ENCODE measurements at regions not wholly inside any gene's neighbourhood (a gene's known extent, or its start where the extent isn't known, plus 50 kb on each side); places are given as distances from the start of the nearest gene placed in this dataset.
"Not testable (repeated sequence)": the region's sequence is repeated elsewhere in the genome, so short reads cannot be mapped to it uniquely, and the experiment has no call there.

- DNase-seq (ENCODE audit: extremely low read depth in 1 of 11, low read depth in 9 of 11, low spot score in 4 of 11): peak in 1 of 11 donors; percentile 2
Observed at GRCh38 chr3:40689837-40690236, 165.1 kb downstream of the ZNF621 start.

DNA sequence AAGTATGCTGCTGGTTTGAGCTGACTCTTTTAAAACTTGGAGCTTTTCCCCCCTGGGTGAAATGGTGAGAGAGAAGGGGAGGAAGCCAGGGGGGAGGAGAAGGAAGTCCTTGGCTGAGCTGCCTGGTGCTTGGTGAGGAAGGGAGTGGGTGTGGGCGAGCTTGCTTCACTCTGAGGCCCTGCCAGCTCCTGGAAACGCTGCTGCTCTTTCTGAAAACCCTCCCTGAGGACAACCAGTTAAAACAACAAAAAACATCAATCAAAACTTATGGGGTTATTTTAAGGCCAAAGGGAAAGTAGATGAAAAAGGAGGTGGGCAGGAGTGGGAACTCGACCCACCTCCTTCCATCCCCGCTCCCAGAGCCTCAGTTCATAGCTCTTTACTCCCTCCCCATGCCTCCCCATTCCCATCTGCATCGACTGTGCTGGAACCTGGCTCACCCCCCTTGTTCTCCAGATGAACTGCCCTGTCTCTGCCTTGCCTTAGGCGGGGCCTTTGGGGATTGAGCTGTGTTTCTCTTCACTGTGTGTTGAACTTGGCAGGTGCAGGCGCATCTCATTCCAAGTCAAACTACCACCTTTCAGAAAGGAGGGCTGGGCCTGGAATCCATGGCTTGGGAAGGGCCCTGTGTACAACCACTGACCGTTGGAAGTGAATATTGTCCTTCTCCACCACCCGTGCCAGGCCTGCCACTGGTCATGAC is 166.1 kb downstream of the ZNF621 start:
- peak in 4 of 11 donors; percentile 5 to 17 (median 10) for DNase-seq (ENCODE audit: extremely low read depth in 1 of 11, low read depth in 9 of 11, low spot score in 4 of 11)

GRCh38 chr3:40691452-40691861 is 166.7 kb downstream of the ZNF621 start:
- DNase-seq (ENCODE audit: extremely low read depth in 1 of 11, low read depth in 9 of 11, low spot score in 4 of 11): no peak

- no peak for DNase-seq (ENCODE audit: extremely low read depth in 1 of 11, low read depth in 9 of 11, low spot score in 4 of 11)
Observed at GRCh38 chr3:40695848-40696247, 171.1 kb downstream of the ZNF621 start.

DNA sequence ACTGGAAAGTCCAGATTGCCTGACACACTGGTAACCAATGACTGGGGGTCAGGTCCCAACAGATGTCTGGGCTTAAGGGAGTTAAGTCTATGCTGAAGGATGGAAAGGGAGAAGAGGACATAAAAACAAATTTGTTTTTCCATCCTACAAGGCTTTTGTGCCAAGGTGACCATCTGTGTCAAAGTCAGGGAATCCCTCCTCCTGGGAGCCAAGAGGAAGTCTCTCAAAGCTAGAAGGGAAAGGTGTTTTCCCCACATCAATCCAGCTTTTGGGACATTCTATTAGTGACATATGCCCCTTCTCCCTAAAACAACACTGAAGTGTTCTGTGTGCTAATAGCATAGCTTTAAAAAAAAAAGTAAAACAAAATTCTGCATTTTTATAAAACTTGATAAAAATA is 173.9 kb downstream of the ZNF621 start:
- DNase-seq (ENCODE audit: extremely low read depth in 1 of 11, low read depth in 9 of 11, low spot score in 4 of 11): not testable (repeated sequence)

GRCh38 chr3:40701016-40701588 is 176.3 kb downstream of the ZNF621 start:
- DNase-seq (ENCODE audit: extremely low read depth in 1 of 11, low read depth in 9 of 11, low spot score in 4 of 11): no peak

- no peak for DNase-seq (ENCODE audit: extremely low read depth in 1 of 11, low read depth in 9 of 11, low spot score in 4 of 11)
Observed at GRCh38 chr3:40704224-40704623, 179.5 kb downstream of the ZNF621 start.

DNA sequence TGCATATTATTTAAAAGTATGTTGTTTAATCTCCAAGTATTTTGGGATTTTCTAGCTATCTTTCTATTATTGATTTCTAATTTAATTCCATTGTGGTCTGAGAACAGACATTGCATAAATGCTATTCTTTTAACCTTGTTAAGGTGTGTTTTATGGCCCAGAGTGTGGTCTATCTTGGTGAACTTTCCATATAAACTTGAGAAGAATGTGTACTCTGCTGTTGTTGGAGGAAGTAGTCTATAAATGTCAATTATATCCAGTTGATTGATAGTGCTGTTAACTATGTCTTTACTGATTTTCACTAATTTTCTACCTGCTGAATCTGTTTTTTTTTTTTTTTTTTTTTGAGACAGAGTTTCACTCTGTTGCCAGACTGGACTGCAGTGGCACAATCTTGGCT is 180.9 kb downstream of the ZNF621 start:
- DNase-seq (ENCODE audit: extremely low read depth in 1 of 11, low read depth in 9 of 11, low spot score in 4 of 11): no peak

- no peak for DNase-seq (ENCODE audit: extremely low read depth in 1 of 11, low read depth in 9 of 11, low spot score in 4 of 11)
Observed at GRCh38 chr3:40713306-40713705, 188.5 kb downstream of the ZNF621 start.

DNA sequence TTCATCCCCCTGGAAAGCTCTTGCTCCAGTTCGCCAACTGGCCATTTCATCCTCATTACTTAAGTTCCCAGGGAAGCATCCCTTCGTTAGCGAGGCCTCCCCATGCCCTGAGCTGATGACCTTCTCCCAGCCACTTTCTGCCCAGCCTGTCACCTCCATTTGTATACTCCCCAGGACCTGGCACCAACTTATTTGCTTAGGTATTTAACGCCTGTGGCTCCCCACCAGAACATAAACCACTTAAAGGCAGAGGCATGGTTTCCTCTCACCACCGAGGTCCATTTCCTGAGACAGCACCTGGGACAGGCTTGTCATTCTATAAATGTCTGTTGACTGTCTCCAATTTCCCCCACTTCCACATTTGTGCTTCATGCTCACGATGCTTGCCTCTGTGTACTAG is 189.0 kb downstream of the ZNF621 start:
- DNase-seq (ENCODE audit: extremely low read depth in 1 of 11, low read depth in 9 of 11, low spot score in 4 of 11): no peak

GRCh38 chr3:40714771-40715345 is 190.1 kb downstream of the ZNF621 start:
- DNase-seq (ENCODE audit: extremely low read depth in 1 of 11, low read depth in 9 of 11, low spot score in 4 of 11): no peak

- DNase-seq (ENCODE audit: extremely low read depth in 1 of 11, low read depth in 9 of 11, low spot score in 4 of 11): no peak
Observed at GRCh38 chr3:40715551-40715950, 190.8 kb downstream of the ZNF621 start.

DNA sequence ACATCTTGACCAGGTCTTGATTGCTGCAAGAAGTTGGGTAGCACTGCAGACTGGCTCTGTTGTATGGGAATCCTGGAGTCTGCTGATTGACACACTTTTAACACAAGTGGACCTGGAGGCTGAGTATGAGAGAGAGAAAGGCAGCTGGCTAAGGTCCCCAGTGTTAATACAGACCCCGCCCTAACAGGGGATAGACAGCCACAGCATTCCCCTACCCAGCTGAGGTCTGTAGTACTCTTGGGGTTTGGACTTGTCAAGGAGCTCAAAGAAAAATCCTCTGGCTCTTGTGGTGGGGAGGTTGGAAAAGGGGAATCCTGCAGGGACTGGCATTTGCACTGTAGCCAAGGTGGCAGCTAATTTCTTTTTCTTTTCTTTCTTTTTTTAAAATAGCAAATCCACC is 192.7 kb downstream of the ZNF621 start:
- no peak for DNase-seq (ENCODE audit: extremely low read depth in 1 of 11, low read depth in 9 of 11, low spot score in 4 of 11)

DNA sequence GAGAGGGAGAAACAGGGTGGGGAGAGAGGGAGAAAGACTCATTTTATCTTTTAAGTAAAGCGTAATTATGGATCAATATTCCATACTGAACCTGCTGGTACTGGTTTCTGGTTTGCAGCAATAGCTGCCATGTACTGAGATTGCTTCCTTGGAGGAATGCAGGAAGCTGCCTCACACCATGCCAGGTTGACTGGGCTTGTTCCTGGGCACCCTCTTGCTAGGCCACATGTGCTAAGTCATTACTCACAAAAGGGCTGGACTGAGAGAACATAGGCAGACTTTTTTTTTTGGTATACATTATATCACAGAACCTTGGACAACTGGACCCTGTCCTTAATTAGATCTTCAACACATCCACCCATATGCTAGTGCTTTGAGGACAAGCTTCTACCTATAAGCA is 193.4 kb downstream of the ZNF621 start:
- DNase-seq (ENCODE audit: extremely low read depth in 1 of 11, low read depth in 9 of 11, low spot score in 4 of 11): no peak

DNA sequence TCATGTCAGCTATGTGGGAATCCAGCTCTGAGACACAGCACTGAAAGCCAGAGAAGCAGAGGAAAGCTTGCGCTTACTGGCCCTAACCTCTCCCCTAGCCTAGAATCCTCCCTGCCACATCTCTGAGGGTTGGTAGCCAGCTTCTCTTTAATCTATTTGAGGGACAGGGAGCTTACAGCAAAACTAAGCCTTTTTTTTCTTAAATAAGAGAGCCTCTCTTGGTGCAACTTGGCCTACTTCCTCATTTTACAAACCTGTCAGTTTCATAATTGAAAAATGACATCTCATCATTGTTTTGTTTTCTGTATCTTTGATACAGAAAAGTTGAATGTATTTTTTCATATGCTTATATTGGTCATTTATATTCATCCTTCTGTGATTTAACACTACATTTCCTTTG is 193.9 kb downstream of the ZNF621 start:
- DNase-seq (ENCODE audit: extremely low read depth in 1 of 11, low read depth in 9 of 11, low spot score in 4 of 11): no peak

GRCh38 chr3:40719660-40720287 is 195.0 kb downstream of the ZNF621 start:
- DNase-seq (ENCODE audit: extremely low read depth in 1 of 11, low read depth in 9 of 11, low spot score in 4 of 11): peak; percentile 28 to 53 (median 38)

DNA sequence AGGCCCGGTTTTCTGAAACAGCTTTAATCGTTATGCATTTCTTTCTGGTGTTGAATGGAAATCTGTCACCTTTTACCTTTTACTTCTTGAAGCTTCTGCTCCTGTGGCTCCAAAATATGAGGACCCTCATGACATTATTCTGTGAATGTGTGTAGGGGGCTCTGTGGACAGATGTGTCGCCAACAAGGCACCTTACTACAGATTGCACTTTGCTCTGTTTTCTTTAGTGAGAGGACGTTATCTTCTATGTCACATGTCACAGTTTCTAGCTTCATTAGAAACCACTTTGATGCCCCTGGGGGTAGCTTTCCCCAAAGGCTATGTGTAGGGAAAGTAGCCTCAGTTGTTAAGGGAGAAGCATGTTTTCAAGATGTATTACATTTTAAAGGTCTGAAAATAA is 195.6 kb downstream of the ZNF621 start:
- DNase-seq (ENCODE audit: extremely low read depth in 1 of 11, low read depth in 9 of 11, low spot score in 4 of 11): no peak

DNA sequence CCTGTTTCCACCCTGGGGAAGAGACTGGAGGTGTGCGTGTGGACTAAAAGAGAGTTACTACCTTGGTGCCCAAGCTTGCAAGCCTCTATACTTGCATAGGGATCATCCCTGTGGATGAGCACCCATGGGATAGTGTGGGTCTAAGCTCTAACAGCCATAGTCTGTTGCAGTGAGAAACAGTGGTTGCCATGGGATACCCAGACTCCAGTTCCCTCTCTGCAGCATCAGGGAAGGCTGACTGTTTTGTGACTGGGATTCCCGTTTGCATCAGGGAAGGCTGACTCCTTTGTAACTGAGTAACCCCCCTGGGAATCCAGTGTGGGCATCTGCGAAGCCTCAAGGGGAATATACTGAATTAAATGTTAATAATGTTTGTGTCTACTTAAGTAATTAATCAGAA is 196.1 kb downstream of the ZNF621 start:
- DNase-seq (ENCODE audit: extremely low read depth in 1 of 11, low read depth in 9 of 11, low spot score in 4 of 11): peak in 1 of 11 donors; percentile 6

DNA sequence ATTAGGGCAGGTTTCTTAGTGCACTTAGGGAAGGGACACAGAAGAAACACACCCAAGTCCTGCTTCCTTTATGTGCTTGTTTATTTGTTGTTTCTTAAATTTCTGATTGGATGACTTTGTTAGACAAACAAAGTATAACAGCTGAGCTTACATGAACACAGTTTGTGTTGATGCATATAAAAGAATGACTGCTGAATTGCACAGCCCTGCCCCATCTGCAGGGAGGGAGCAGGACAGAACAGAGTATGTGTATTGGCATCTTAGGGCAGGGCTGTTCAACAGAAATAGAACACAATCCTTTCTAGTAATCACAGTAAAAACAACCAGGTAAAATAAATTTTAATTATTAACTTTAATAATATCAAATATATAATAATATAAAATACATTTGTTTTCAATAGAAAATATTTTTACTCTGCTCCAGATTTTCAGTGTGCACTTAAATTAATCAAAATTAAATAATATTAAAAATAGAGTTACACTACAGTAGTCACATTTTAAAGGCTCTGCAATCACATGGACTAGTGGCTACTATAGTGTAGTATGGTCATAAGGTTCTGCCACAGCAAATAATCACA is 198.4 kb downstream of the ZNF621 start:
- DNase-seq (ENCODE audit: extremely low read depth in 1 of 11, low read depth in 9 of 11, low spot score in 4 of 11): no peak

- no peak for DNase-seq (ENCODE audit: extremely low read depth in 1 of 11, low read depth in 9 of 11, low spot score in 4 of 11)
Observed at GRCh38 chr3:40725031-40725430, 200.3 kb downstream of the ZNF621 start.

Measured in renal cortex interstitium (tissue), 11 donors.